Liver (tissue), 7 donors: ENCODE measurements at regions not wholly inside any gene's neighbourhood (a gene's known extent, or its start where the extent isn't known, plus 50 kb on each side); places are given as distances from the start of the nearest gene placed in this dataset.

Experiments
- DNase-seq: peaks from one replicate; pipeline ENCODE4 v3.0.0-alpha.2; 2017; ENCODE audit warnings: low spot score
- H3K27ac ChIP-seq, 2 donors: one replicate each; pipeline ENCODE4 v1.7.0; 2013; ENCODE audit warnings: inconsistent platforms in 2 of 2, low read length in 2 of 2, control low read depth in 1 of 2, low read depth in 1 of 2, mild to moderate bottlenecking in 1 of 2
- H3K27me3 ChIP-seq, 4 donors: one replicate each; pipeline versions ENCODE4 v1.6.1 to v1.7.0; 2013; ENCODE audit warnings: low read length in 3 of 4, inconsistent platforms in 1 of 4, mild to moderate bottlenecking in 1 of 4, moderate library complexity in 1 of 4; ENCODE audit not compliant: control insufficient read depth in 4 of 4, insufficient read depth in 4 of 4
- H3K36me3 ChIP-seq, 4 donors: one replicate each; pipeline versions ENCODE4 v1.6.1 to v1.7.0; 2013; ENCODE audit warnings: low read length in 3 of 4, mild to moderate bottlenecking in 3 of 4, low read depth in 1 of 4, moderate library complexity in 1 of 4; ENCODE audit not compliant: control insufficient read depth in 4 of 4, insufficient read depth in 3 of 4
- H3K4me1 ChIP-seq, 4 donors: one replicate each; pipeline versions ENCODE4 v1.6.1 to v1.7.0; 2013; ENCODE audit warnings: low read length in 3 of 4, mild to moderate bottlenecking in 3 of 4, moderate library complexity in 1 of 4; ENCODE audit not compliant: control insufficient read depth in 4 of 4, insufficient read depth in 4 of 4
- H3K4me3 ChIP-seq, 3 donors: one replicate each; pipeline versions ENCODE4 v1.6.1 to v1.7.0; 2013; ENCODE audit warnings: low read length in 3 of 3, control low read depth in 1 of 3, low read depth in 1 of 3, mild to moderate bottlenecking in 1 of 3
- H3K9ac ChIP-seq, 2 donors: one replicate each; pipeline ENCODE4 v1.7.0; 2013; ENCODE audit warnings: low read length in 2 of 2, mild to moderate bottlenecking in 2 of 2, moderate library complexity in 2 of 2, control low read depth in 1 of 2, low read depth in 1 of 2
- H3K9me3 ChIP-seq, 4 donors: one replicate each; pipeline versions ENCODE4 v1.6.1 to v1.7.0; 2013; ENCODE audit warnings: low read length in 3 of 4; ENCODE audit not compliant: control insufficient read depth in 4 of 4
- ATF3 ChIP-seq: IDR thresholded peaks from 2 replicates; pipeline ENCODE4 v1.6.1; 2016; ENCODE audit warnings: antibody characterized with exemption
- EGR1 ChIP-seq, 2 donors: IDR thresholded peaks; 2 replicates each; pipeline ENCODE4 v1.6.1; 2016 to 2018; ENCODE audit warnings: antibody characterized with exemption in 2 of 2, low read depth in 2 of 2
- FOXA1 ChIP-seq: IDR thresholded peaks from 2 replicates; pipeline ENCODE4 v1.6.1; 2016; ENCODE audit warnings: antibody characterized with exemption
- FOXA2 ChIP-seq: IDR thresholded peaks from 2 replicates; pipeline ENCODE4 v1.6.1; 2016; ENCODE audit warnings: antibody characterized with exemption
- GABPA ChIP-seq, 2 donors: IDR thresholded peaks in 1 of 2; conservative IDR thresholded peaks in 1 of 2; 2 replicates each; pipeline ENCODE4 v1.6.1; 2016; ENCODE audit warnings: antibody characterized with exemption in 2 of 2, mild to moderate bottlenecking in 1 of 2, moderate library complexity in 1 of 2
- HNF4A ChIP-seq, 2 donors: conservative IDR thresholded peaks; 2 replicates each; pipeline ENCODE4 v1.6.1; 2016; ENCODE audit warnings: antibody characterized with exemption in 2 of 2, mild to moderate bottlenecking in 2 of 2
- HNF4G ChIP-seq: IDR thresholded peaks from 2 replicates; pipeline ENCODE4 v1.6.1; 2016; ENCODE audit warnings: antibody characterized with exemption
- NR2F2 ChIP-seq: IDR thresholded peaks from 2 replicates; pipeline ENCODE4 v1.6.1; 2016; ENCODE audit warnings: antibody characterized with exemption
- RAD21 ChIP-seq, 2 donors: IDR thresholded peaks; 2 replicates each; pipeline ENCODE4 v1.6.1; 2016; ENCODE audit warnings: antibody characterized with exemption in 2 of 2, mild to moderate bottlenecking in 2 of 2
- REST ChIP-seq: IDR thresholded peaks from 2 replicates; pipeline ENCODE4 v1.6.1; 2016; ENCODE audit warnings: antibody characterized with exemption, mild to moderate bottlenecking
- RXRA ChIP-seq, 2 donors: IDR thresholded peaks; 2 replicates each; pipeline ENCODE4 v1.6.1; 2017 to 2018; ENCODE audit warnings: antibody characterized with exemption in 2 of 2, mild to moderate bottlenecking in 1 of 2
- TAF1 ChIP-seq: conservative IDR thresholded peaks from 2 replicates; pipeline ENCODE4 v1.6.1; 2016; ENCODE audit warnings: antibody characterized with exemption, mild to moderate bottlenecking
- YY1 ChIP-seq: IDR thresholded peaks from 2 replicates; pipeline ENCODE4 v1.6.1; 2016; ENCODE audit warnings: antibody characterized with exemption, mild to moderate bottlenecking
- ZBTB33 ChIP-seq: IDR thresholded peaks from 2 replicates; pipeline ENCODE4 v1.6.1; 2016; ENCODE audit warnings: antibody characterized with exemption
- WGBS: extraction: QIAGEN DNeasy Blood & Tissue Kit; methylation state at CpG from one replicate; pipeline ENCODE4 v1.1.7; 2013; 5-methylcytosine and 5-hydroxymethylcytosine counted together
- TF ChIP-seq, protein P1 (sequence below): IDR thresholded peaks from 2 replicates; pipeline ENCODE4 v1.6.1; 2016; ENCODE audit warnings: antibody characterized with exemption
- donor health status: healthy.
- donor health status: healthy.
- donor health status: healthy.
- donor health status: healthy.

DNA sequence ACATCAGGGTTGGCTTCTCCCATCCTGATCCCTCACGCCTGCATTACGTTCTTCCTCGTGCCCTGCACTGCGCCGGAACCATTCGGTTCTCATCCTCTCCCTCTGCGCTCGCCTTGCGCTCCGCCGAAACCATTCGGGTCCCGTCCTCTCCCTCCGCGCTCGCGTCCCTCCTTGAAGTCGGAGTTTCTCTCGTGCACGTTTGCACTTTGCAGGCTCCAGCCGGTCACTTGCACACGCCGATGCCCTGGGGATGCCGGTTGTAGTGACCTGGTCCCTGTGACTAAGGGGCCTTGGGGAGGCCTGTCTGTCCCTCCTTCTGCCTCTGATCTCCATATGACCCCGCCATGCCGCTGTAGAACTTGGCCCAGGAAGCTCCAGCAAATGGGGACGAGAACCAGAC lies 265.8 kb downstream of the TEX29 start (continued):
- TF ChIP-seq REST (no peak), FOXA1 (no peak), NR2F2 (no peak), HNF4G (no peak)

- no peak for DNase-seq
- H3K4me1 ChIP-seq, result no peaks in the 10 kb centered on the region
- no peaks in the 10 kb centered on the region for H3K9me3 ChIP-seq
- no peak overlapping the region for H3K9ac ChIP-seq
- no peak overlapping the region for H3K4me3 ChIP-seq
- no peaks in the 10 kb centered on the region for H3K36me3 ChIP-seq
- TF ChIP-seq REST (no peak), EGR1 (IDR thresholded peaks at IDR 0.05; ENCODE audit: low read depth in 2 of 2) (no peak), YY1 (no peak), TAF1 (no peak), ZBTB33 (no peak), HNF4G (no peak), GABPA (IDR thresholded peaks at IDR 0.05 in 1 of 2, conservative IDR thresholded peaks at IDR 0.05 in 1 of 2) (no peak), HNF4A (conservative IDR thresholded peaks at IDR 0.05) (no peak), ATF3 (no peak), FOXA2 (no peak), FOXA1 (no peak), RAD21 (IDR thresholded peaks at IDR 0.05) (no peak), NR2F2 (no peak), RXRA (IDR thresholded peaks at IDR 0.05) (no peak)
- TF ChIP-seq, protein P1, sequence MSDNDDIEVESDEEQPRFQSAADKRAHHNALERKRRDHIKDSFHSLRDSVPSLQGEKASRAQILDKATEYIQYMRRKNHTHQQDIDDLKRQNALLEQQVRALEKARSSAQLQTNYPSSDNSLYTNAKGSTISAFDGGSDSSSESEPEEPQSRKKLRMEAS, result no peak
- WGBS, result 90% methylated on average over 14 of the region's 14 CpGs
- no peak overlapping the region for H3K27ac ChIP-seq
- no peaks in the 10 kb centered on the region for H3K27me3 ChIP-seq
Measured at GRCh38 chr13:111587249-111587648, 266.8 kb downstream of the TEX29 start.
